ENCODE measurements at regions not wholly inside any gene's neighbourhood (a gene's known extent, or its start where the extent isn't known, plus 50 kb on each side); places are given as distances from the start of the nearest gene placed in this dataset.
"Not testable (repeated sequence)": the region's sequence is repeated elsewhere in the genome, so short reads cannot be mapped to it uniquely, and the experiment has no call there.

DNA sequence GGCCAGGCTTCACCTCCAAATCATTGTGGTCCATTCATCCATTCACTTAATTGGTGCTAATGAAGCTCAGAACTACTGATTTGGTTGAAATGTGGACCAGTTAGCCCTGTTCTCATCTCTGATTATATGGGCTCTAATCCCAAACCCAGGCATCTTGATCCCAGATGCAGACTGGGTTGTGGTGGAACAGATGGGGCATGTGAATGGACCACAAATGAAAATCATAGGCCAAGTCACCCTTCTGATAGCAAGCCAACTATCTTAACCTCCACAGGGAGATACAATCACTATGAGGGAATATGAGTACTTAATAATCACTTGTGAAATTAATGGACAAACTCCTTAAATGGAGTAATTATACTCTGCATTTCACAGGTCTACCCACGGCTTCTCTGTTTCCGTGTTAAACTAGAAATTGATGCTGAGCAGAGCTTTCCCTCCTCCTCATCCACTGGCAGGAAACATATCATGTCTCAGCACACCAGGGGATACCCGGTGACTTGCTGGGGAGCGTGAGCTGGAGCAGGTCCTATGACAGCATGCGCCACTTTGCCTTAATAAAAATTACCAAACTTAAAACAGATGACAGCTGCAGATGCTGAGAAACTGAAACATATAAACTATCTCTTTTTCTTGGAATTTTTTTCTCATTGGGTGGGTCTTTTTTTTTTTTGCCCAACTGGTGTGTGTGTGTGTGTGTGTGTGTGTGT, 108.8 kb upstream of the HEY2 start:
- H3K4me1 ChIP-seq (ENCODE audit: control insufficient read depth, low read depth, low read length) = no peaks in the 10 kb centered on the region
- H3K4me3 ChIP-seq (ENCODE audit: low read length) = no peak overlapping the region
- H3K27ac ChIP-seq (ENCODE audit: low read length) = no peak overlapping the region
- H3K9me3 ChIP-seq (ENCODE audit: control insufficient read depth, low read depth, low read length) = no peaks in the 10 kb centered on the region
- no peak overlapping the region for H3K9ac ChIP-seq (ENCODE audit: low read length)
- H3K36me3 ChIP-seq (ENCODE audit: control insufficient read depth, low read depth, low read length) = no peaks in the 10 kb centered on the region
- no peaks in the 10 kb centered on the region for H3K27me3 ChIP-seq (ENCODE audit: control insufficient read depth, insufficient read depth, low read length)

DNA sequence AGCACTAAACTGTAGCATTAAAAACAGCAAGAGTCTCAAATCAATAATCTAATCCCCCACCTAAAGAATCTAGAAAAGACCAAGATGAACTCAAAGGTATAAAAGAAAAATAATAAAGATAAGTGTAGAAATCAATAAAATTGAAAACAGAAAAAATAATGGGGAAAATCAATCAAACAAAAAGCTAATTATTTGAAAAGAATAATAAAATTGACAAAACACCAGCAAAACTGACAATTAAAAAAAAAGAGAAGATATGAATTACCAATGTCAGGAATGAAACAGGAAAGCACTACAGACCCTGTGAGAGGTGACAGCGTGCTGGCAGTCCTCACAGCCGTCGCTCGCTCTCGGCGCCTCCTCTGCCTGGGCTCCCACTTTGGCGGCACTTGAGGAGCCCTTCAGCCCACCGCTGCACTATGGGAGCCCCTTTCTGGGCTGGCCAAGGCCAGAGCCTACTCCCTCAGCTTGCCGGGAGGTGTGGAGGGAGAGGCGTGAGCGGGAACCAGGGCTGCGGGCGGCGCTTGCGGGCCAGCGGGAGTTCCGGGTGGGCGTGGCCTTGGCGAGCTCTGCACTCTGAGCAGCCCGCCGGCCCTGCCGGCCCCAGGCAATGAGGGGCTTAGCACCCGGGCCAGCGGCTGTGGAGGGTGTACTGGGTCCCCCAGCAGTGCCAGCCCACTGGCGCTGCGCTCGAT, 105.3 kb upstream of the HEY2 start:
- H3K9ac ChIP-seq (ENCODE audit: low read length); H3K4me3 ChIP-seq (ENCODE audit: low read length); H3K27ac ChIP-seq (ENCODE audit: low read length); H3K4me1 ChIP-seq (ENCODE audit: control insufficient read depth, low read depth, low read length); H3K36me3 ChIP-seq (ENCODE audit: control insufficient read depth, low read depth, low read length); H3K27me3 ChIP-seq (ENCODE audit: control insufficient read depth, insufficient read depth, low read length); H3K9me3 ChIP-seq (ENCODE audit: control insufficient read depth, low read depth, low read length): not testable (repeated sequence)

DNA sequence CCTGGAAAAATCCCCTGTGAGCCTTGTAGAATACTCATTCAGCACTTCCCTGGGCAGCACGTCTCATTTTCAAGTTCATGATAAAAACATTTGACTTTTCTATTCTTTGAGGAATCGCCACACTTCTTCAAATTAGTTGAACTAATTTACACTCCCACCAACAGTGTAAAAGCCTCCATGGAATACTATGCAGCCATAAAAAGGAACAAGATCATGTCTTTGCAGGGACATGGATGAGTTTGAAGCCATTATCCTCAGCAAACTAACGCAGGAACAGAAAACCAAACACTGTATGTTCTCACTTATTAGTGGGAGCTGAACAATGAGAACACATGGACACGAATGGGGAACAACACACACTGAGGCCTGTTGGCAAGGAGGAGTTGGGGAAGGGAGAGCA, 102.0 kb upstream of the HEY2 start:
- Histone ChIP-seq H3K9me3 (ENCODE audit: control insufficient read depth, low read depth, low read length) (no peaks in the 10 kb centered on the region), H3K4me3 (ENCODE audit: low read length) (no peak overlapping the region), H3K36me3 (ENCODE audit: control insufficient read depth, low read depth, low read length) (no peaks in the 10 kb centered on the region), H3K27ac (ENCODE audit: low read length) (no peak overlapping the region), H3K27me3 (ENCODE audit: control insufficient read depth, insufficient read depth, low read length) (no peaks in the 10 kb centered on the region), H3K9ac (ENCODE audit: low read length) (no peak overlapping the region), H3K4me1 (ENCODE audit: control insufficient read depth, low read depth, low read length) (no peaks in the 10 kb centered on the region)

DNA sequence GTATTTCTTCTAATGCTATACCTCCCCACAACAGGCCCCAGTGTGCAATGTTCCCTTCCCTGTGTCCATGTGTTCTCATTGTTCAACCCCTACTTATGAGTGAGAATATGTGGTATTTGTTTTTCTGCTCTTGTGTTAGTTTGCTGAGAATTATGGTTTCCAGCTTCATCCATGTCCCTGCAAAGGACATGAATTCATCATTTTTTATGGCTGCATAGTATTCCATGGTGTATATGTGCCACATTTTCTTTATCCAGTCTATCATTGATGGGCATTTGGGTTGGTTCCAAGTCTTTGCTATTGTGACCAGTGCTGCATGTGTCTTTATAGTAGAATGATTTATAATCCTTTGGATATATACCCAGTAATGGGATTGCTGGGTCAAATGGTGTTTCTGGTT, 95.7 kb upstream of the HEY2 start:
- not testable (repeated sequence) for H3K27ac ChIP-seq (ENCODE audit: low read length); H3K4me3 ChIP-seq (ENCODE audit: low read length); H3K4me1 ChIP-seq (ENCODE audit: control insufficient read depth, low read depth, low read length); H3K27me3 ChIP-seq (ENCODE audit: control insufficient read depth, insufficient read depth, low read length); H3K9ac ChIP-seq (ENCODE audit: low read length); H3K9me3 ChIP-seq (ENCODE audit: control insufficient read depth, low read depth, low read length); H3K36me3 ChIP-seq (ENCODE audit: control insufficient read depth, low read depth, low read length)

DNA sequence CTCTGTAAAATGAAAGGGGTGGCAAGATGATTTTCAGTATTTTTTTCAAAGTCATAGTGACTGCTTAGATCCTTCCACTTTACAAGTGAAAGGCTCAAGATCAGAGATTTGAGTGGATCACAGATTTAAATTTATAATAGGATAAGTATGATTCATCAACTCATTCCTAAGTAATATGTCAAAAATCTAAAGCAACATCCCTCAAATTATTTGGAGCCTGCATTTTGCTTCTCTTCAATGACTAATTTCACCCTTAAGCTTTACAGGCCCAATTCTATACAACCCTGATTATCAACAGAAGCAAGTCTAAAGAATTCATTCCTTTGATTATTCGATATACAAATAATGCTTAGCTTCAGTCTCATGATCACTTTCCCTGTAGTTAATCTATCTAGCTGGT, 93.9 kb upstream of the HEY2 start:
- Histone ChIP-seq H3K9ac (ENCODE audit: low read length) (no peak overlapping the region), H3K4me3 (ENCODE audit: low read length) (no peak overlapping the region), H3K36me3 (ENCODE audit: control insufficient read depth, low read depth, low read length) (no peaks in the 10 kb centered on the region), H3K27me3 (ENCODE audit: control insufficient read depth, insufficient read depth, low read length) (no peaks in the 10 kb centered on the region), H3K27ac (ENCODE audit: low read length) (no peak overlapping the region), H3K4me1 (ENCODE audit: control insufficient read depth, low read depth, low read length) (no peaks in the 10 kb centered on the region), H3K9me3 (ENCODE audit: control insufficient read depth, low read depth, low read length) (no peaks in the 10 kb centered on the region)

DNA sequence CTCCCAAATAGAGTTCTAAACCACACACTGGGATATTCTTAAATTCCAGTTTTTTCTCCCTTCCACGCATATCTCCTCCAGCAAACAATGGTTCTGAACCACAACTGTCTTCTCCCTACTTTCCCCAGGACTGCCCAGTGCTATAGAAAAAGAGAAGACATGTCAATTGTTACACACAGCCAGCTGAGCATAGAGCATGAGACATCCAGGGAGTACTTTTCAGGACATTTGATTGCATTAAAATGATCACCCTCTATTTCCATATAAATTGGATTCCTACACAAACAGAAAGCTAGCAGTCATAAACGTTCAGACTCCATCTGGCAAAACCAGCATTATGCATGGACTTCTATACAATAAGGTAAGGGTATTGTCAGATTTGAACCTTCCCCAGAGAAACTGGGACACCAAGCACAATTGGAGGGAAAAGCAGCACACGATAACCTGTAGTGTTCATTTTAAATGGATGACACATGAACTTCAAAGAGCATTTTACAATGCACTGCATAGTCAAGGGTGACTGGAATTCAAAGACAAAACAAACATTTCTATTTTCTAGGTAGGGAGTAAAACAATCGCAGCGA, 93.1 kb upstream of the HEY2 start:
- no peaks in the 10 kb centered on the region for H3K27me3 ChIP-seq (ENCODE audit: control insufficient read depth, insufficient read depth, low read length)
- no peaks in the 10 kb centered on the region for H3K4me1 ChIP-seq (ENCODE audit: control insufficient read depth, low read depth, low read length)
- H3K9ac ChIP-seq (ENCODE audit: low read length) = no peak overlapping the region
- H3K4me3 ChIP-seq (ENCODE audit: low read length) = no peak overlapping the region
- H3K9me3 ChIP-seq (ENCODE audit: control insufficient read depth, low read depth, low read length) = no peaks in the 10 kb centered on the region
- no peaks in the 10 kb centered on the region for H3K36me3 ChIP-seq (ENCODE audit: control insufficient read depth, low read depth, low read length)
- H3K27ac ChIP-seq (ENCODE audit: low read length) = no peak overlapping the region

DNA sequence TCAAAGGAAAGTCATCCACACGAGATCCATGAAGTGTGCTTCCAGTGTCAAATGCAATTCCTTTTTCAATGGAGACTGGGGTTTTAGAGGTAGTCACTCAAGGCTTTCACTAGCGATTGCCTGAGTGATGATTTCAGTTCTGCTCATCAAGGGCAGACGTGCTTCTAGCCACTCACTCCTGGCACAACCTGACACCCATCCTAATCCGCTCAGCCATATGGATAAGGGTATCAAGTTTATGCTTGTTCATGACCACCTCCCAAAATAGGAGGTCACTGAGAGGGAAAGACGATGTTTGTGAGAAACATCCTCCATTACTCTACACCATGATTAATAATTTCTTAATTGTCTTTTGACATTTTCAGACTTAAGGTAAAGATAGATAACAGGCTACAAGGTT, 91.3 kb upstream of the HEY2 start:
- Histone ChIP-seq H3K4me3 (ENCODE audit: low read length) (no peak overlapping the region), H3K27me3 (ENCODE audit: control insufficient read depth, insufficient read depth, low read length) (no peaks in the 10 kb centered on the region), H3K9me3 (ENCODE audit: control insufficient read depth, low read depth, low read length) (no peaks in the 10 kb centered on the region), H3K4me1 (ENCODE audit: control insufficient read depth, low read depth, low read length) (no peaks in the 10 kb centered on the region), H3K36me3 (ENCODE audit: control insufficient read depth, low read depth, low read length) (no peaks in the 10 kb centered on the region), H3K27ac (ENCODE audit: low read length) (no peak overlapping the region), H3K9ac (ENCODE audit: low read length) (no peak overlapping the region)

DNA sequence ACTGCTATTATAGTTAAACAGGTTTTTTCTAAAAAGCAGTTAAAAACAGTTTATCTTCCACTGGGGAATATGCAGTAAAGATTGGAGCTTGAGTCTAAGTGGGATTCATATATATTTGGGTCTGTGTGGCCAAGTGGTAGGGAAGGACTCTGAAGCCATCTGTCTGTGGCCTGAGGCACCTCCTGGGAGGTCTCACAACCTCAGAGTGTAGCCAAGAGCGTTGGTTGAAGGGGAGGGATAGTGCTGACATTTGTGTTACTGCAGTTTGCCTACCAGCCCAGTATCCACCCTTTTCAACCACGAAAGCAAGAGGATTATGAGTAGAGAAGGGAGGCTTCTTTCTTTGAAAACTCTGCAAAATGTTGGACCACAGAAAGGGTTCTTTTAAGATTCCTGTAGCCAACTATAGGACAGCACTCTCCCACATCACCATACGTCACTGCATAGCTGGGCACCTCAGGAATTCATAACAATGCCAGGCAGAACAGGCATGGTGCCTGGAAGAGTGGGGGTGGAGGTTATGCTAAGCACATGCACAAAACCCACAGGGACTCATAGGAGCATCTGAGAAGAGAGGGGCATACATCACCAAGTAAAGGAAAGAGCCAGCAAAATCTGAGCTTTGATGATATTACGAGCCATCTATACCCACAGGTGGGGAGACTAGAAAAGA, 90.5 kb upstream of the HEY2 start:
- Histone ChIP-seq H3K4me1 (ENCODE audit: control insufficient read depth, low read depth, low read length) (no peaks in the 10 kb centered on the region), H3K9me3 (ENCODE audit: control insufficient read depth, low read depth, low read length) (no peaks in the 10 kb centered on the region), H3K36me3 (ENCODE audit: control insufficient read depth, low read depth, low read length) (no peaks in the 10 kb centered on the region), H3K27ac (ENCODE audit: low read length) (no peak overlapping the region), H3K9ac (ENCODE audit: low read length) (no peak overlapping the region), H3K27me3 (ENCODE audit: control insufficient read depth, insufficient read depth, low read length) (no peaks in the 10 kb centered on the region), H3K4me3 (ENCODE audit: low read length) (no peak overlapping the region)

DNA sequence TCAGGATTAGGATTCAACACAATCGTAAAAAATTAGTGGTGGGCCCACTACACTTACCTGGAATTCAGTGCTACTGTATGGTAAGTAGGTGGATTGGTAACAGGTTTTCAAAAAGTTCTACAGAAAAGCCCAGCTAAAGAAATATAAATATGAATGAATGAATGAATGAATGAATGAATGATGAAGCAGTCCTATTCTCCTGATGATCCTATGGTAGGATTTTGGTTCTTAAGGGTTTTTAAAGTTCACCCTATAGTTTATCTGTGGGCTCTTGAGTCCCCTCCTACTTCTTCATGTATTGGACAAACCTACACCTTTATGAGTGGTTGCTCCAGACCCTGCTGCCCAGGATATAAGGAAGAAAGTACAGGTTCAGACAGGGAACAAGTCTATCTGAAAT, 89.5 kb upstream of the HEY2 start:
- no peaks in the 10 kb centered on the region for H3K9me3 ChIP-seq (ENCODE audit: control insufficient read depth, low read depth, low read length)
- no peaks in the 10 kb centered on the region for H3K36me3 ChIP-seq (ENCODE audit: control insufficient read depth, low read depth, low read length)
- no peaks in the 10 kb centered on the region for H3K27me3 ChIP-seq (ENCODE audit: control insufficient read depth, insufficient read depth, low read length)
- no peaks in the 10 kb centered on the region for H3K4me1 ChIP-seq (ENCODE audit: control insufficient read depth, low read depth, low read length)
- H3K9ac ChIP-seq (ENCODE audit: low read length) = no peak overlapping the region
- no peak overlapping the region for H3K27ac ChIP-seq (ENCODE audit: low read length)
- no peak overlapping the region for H3K4me3 ChIP-seq (ENCODE audit: low read length)

DNA sequence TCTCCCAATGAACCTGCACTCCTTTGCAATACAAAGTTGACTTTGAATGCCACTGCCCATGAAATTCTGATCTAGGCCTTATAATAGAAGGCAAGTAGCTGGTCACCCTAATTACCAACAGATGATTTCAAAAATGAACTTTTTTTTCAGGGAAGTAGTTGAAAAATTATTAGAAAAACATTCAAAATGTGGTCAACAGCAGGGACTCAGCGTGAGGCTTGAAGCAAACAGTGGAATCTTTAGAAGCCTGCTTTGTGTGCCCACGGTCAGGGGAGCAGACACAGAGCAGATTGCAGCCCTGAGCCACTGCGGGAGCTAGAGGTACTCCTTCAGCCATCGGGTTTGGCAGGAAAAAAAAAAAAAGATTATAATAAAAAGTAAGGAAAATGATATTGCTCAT, 87.1 kb upstream of the HEY2 start:
- Histone ChIP-seq H3K9me3 (ENCODE audit: control insufficient read depth, low read depth, low read length) (no peaks in the 10 kb centered on the region), H3K4me3 (ENCODE audit: low read length) (no peak overlapping the region), H3K4me1 (ENCODE audit: control insufficient read depth, low read depth, low read length) (no peaks in the 10 kb centered on the region), H3K27me3 (ENCODE audit: control insufficient read depth, insufficient read depth, low read length) (no peaks in the 10 kb centered on the region), H3K9ac (ENCODE audit: low read length) (no peak overlapping the region), H3K27ac (ENCODE audit: low read length) (no peak overlapping the region), H3K36me3 (ENCODE audit: control insufficient read depth, low read depth, low read length) (no peaks in the 10 kb centered on the region)

DNA sequence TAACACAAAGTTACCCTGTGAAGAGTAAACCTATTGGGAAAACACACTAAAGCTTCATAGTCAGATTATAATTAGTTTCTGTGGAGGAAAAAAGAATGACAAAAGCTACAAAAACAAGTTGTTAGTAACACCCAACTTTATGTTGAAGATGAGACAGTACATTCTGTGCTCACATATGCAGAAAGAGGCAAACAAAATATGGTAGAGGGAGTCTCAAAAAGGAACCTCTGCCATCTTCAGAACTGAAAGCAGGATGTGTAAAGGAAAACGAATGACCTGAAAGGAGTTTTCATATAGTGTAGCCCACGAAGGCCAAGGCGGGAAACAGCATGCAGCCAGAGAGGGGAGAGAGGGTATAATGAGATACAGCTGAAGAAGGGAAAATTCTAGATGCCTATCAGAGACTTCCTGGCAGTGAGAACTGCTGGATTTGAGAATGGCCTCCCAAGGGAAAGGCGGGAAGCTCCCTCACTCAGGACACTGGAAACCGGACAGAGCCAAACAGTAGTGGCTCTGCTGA, 84.1 kb upstream of the HEY2 start:
- Histone ChIP-seq H3K27me3 (ENCODE audit: control insufficient read depth, insufficient read depth, low read length) (no peaks in the 10 kb centered on the region), H3K36me3 (ENCODE audit: control insufficient read depth, low read depth, low read length) (no peaks in the 10 kb centered on the region), H3K4me1 (ENCODE audit: control insufficient read depth, low read depth, low read length) (peaks cover 4% of the 10 kb centered on the region), H3K9me3 (ENCODE audit: control insufficient read depth, low read depth, low read length) (no peaks in the 10 kb centered on the region), H3K4me3 (ENCODE audit: low read length) (no peak overlapping the region), H3K9ac (ENCODE audit: low read length) (no peak overlapping the region), H3K27ac (ENCODE audit: low read length) (no peak overlapping the region)
